ENCODE measurements at regions not wholly inside any gene's neighbourhood (a gene's known extent, or its start where the extent isn't known, plus 50 kb on each side); places are given as distances from the start of the nearest gene placed in this dataset.

DNA sequence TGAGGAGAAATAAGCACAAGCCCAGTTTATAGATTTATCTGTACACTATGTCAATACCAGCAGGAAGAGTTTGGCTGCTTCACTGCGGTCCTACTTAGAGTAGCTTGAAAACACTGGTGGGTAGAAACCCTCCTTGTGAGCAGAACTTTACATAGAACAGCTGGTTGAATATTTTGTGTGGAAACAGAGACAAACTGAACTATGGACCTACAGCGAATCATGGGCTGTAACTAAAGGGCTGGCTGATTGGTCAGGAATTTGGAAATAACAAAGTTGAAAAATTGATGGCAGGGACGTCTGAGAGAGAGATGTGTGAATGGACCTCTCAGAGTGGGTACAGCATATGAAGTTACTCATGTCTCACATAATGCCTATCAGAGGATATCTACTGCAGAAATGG, 392.5 kb downstream of the MAN2A1 start:
- TF ChIP-seq CTCF (IDR thresholded peaks at IDR 0.05) (no peak), POLR2A (IDR thresholded peaks at IDR 0.05) (no peak)

Data from testis (tissue), 2 donors.